ENCODE measurements at regions not wholly inside any gene's neighbourhood (a gene's known extent, or its start where the extent isn't known, plus 50 kb on each side); places are given as distances from the start of the nearest gene placed in this dataset.
"Not testable (repeated sequence)": the region's sequence is repeated elsewhere in the genome, so short reads cannot be mapped to it uniquely, and the experiment has no call there.

- no peak for DNase-seq (ENCODE audit: low spot score in 2 of 2)
- no peak overlapping the region for H3K27ac ChIP-seq
- H3K4me1 ChIP-seq: no peaks in the 10 kb centered on the region
- intact Hi-C loops (cut with DNase I; ENCODE audit: low total_unique reads): no loop called here
- H3K4me3 ChIP-seq: no peak overlapping the region
- H3K9me3 ChIP-seq: no peaks in the 10 kb centered on the region
- no peaks in the 10 kb centered on the region for H3K36me3 ChIP-seq
- no peaks in the 10 kb centered on the region for H3K27me3 ChIP-seq
- TF ChIP-seq CTCF (IDR thresholded peaks at IDR 0.05): no peak
- no peak for TF ChIP-seq POLR2AphosphoS5 (IDR thresholded peaks at IDR 0.05)
- TF ChIP-seq POLR2A (IDR thresholded peaks at IDR 0.05): no peak
Measured at GRCh38 chr12:66813137-66813892, 134.4 kb upstream of the GRIP1 start.

GRCh38 chr12:66819587-66819986, 140.7 kb upstream of the GRIP1 start:
- no peak for DNase-seq (ENCODE audit: low spot score in 2 of 2)
- Histone ChIP-seq H3K36me3 (no peaks in the 10 kb centered on the region), H3K27ac (no peak overlapping the region), H3K4me1 (no peaks in the 10 kb centered on the region), H3K27me3 (no peaks in the 10 kb centered on the region), H3K9me3 (no peaks in the 10 kb centered on the region), H3K4me3 (no peak overlapping the region)
- intact Hi-C loops (cut with DNase I; ENCODE audit: low total_unique reads): no loop called here
- TF ChIP-seq POLR2A (IDR thresholded peaks at IDR 0.05): no peak
- TF ChIP-seq POLR2AphosphoS5 (IDR thresholded peaks at IDR 0.05): no peak
- no peak for TF ChIP-seq CTCF (IDR thresholded peaks at IDR 0.05)

GRCh38 chr12:66822961-66823360, 144.1 kb upstream of the GRIP1 start:
- peak overlapping the region in 1 of 2 donors; percentile 64 for H3K27ac ChIP-seq
- intact Hi-C loops (cut with DNase I; ENCODE audit: low total_unique reads): no loop called here
- H3K4me3 ChIP-seq: no peak overlapping the region
- H3K27me3 ChIP-seq: no peaks in the 10 kb centered on the region
- H3K9me3 ChIP-seq: no peaks in the 10 kb centered on the region
- TF ChIP-seq POLR2AphosphoS5 (IDR thresholded peaks at IDR 0.05) (no peak), CTCF (IDR thresholded peaks at IDR 0.05) (no peak), POLR2A (IDR thresholded peaks at IDR 0.05) (no peak)
- H3K36me3 ChIP-seq: no peaks in the 10 kb centered on the region
- no peaks in the 10 kb centered on the region for H3K4me1 ChIP-seq
- DNase-seq (ENCODE audit: low spot score in 2 of 2): no peak

GRCh38 chr12:66823857-66824570, 145.1 kb upstream of the GRIP1 start:
- DNase-seq (ENCODE audit: low spot score in 2 of 2): peak in 1 of 2 donors; percentile 18
- intact Hi-C loops (cut with DNase I; ENCODE audit: low total_unique reads): no loop called here
- H3K27ac ChIP-seq: peak overlapping the region; percentile 46 to 64
- no peaks in the 10 kb centered on the region for H3K36me3 ChIP-seq
- no peak overlapping the region for H3K4me3 ChIP-seq
- TF ChIP-seq POLR2A (IDR thresholded peaks at IDR 0.05) (no peak), POLR2AphosphoS5 (IDR thresholded peaks at IDR 0.05) (no peak), CTCF (IDR thresholded peaks at IDR 0.05) (no peak)
- no peaks in the 10 kb centered on the region for H3K4me1 ChIP-seq
- H3K9me3 ChIP-seq: no peaks in the 10 kb centered on the region
- no peaks in the 10 kb centered on the region for H3K27me3 ChIP-seq

- H3K4me1 ChIP-seq; intact Hi-C loops (cut with DNase I; ENCODE audit: low total_unique reads); H3K9me3 ChIP-seq; H3K4me3 ChIP-seq; H3K36me3 ChIP-seq; DNase-seq (ENCODE audit: low spot score in 2 of 2); H3K27ac ChIP-seq; H3K27me3 ChIP-seq: not testable (repeated sequence)
Measured at GRCh38 chr12:66825921-66826320, 147.0 kb upstream of the GRIP1 start.

All from breast epithelium (tissue), 4 donors.